ENCODE measurements at regions not wholly inside any gene's neighbourhood (a gene's known extent, or its start where the extent isn't known, plus 50 kb on each side); places are given as distances from the start of the nearest gene placed in this dataset.

DNA sequence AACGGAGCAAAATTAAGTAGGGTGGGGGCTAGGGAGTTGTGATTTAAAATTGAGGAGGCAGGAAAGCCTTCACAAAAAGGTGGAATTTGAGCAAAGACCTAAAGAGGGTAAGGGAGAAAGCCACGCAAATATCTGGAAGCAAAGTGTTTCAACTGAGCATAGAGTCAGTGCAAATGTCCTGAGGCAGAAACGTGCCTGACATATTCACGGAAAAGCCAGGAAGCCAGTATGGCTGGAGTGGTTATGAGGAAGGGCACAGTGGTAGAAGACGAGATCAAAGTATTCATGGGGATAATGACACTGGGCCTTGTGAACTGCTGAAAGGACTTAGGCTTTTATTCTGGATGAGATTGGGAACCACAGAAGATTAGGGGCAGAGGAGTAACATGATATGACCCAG, 268.4 kb downstream of the MAN2A1 start:
- CTCF ChIA-PET, result no interaction called here
- TF ChIP-seq, protein P1, sequence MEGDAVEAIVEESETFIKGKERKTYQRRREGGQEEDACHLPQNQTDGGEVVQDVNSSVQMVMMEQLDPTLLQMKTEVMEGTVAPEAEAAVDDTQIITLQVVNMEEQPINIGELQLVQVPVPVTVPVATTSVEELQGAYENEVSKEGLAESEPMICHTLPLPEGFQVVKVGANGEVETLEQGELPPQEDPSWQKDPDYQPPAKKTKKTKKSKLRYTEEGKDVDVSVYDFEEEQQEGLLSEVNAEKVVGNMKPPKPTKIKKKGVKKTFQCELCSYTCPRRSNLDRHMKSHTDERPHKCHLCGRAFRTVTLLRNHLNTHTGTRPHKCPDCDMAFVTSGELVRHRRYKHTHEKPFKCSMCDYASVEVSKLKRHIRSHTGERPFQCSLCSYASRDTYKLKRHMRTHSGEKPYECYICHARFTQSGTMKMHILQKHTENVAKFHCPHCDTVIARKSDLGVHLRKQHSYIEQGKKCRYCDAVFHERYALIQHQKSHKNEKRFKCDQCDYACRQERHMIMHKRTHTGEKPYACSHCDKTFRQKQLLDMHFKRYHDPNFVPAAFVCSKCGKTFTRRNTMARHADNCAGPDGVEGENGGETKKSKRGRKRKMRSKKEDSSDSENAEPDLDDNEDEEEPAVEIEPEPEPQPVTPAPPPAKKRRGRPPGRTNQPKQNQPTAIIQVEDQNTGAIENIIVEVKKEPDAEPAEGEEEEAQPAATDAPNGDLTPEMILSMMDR (IDR thresholded peaks at IDR 0.05; ENCODE audit: insufficient read depth, low read depth, low read length), result no peak
- no peaks in the 10 kb centered on the region for H3K36me3 ChIP-seq (ENCODE audit: control insufficient read depth, insufficient read depth, low read length)
- DNase-seq (ENCODE audit: low read depth), result no peak
- no peak overlapping the region for H3K4me3 ChIP-seq (ENCODE audit: low read depth, low read length)
- no peaks in the 10 kb centered on the region; the same call in 1 of the 2 replicates for H3K27me3 ChIP-seq (ENCODE audit: control insufficient read depth, insufficient read depth, low read length)
- POLR2A ChIA-PET, result no interaction called here

DNA sequence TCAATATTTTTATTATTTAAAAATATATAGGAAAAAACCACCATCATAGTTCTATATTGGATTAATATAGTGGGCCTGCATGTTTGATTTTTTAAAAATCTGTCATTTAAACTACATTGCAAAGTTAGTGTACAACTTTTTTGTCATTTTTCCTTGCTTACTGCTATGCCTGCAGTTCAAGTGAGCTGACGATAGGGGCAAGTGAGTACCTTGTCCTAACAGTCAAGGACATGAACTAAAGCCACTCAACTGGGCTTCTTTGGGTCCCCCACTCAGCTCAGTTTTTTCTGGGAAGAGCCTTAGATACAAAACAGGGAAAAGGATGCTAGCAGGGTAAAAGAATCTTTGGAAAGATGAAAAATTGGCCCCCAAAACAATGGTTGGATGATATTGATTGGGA, 269.9 kb downstream of the MAN2A1 start:
- ChIA-PET CTCF (no interaction called here), POLR2A (no interaction called here)
- Histone ChIP-seq H3K4me3 (ENCODE audit: low read depth, low read length) (no peak overlapping the region), H3K36me3 (ENCODE audit: control insufficient read depth, insufficient read depth, low read length) (no peaks in the 10 kb centered on the region), H3K27me3 (ENCODE audit: control insufficient read depth, insufficient read depth, low read length) (no peaks in the 10 kb centered on the region; the same call in 1 of the 2 replicates)
- DNase-seq (ENCODE audit: low read depth), result no peak
- TF ChIP-seq, protein P1 (IDR thresholded peaks at IDR 0.05; ENCODE audit: insufficient read depth, low read depth, low read length), result peak; percentile 32

DNA sequence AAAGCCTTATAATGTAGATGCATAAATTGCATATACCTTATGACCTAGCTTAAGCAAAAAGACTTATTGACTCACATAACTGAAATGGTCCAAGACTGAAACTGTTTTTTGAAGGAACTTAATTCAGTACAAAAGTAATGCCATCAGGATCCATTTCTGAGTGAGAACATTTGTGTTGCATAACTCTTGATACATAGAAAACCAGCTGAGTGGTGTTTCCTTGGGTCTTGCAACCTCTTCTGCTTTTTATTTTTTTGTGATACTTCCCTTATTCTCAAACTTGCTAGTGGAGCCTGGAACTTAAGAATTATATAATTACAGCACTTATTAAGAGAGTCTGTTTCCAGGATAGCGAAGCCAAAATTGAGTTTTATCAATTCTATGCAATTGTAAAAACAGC, 272.0 kb downstream of the MAN2A1 start:
- TF ChIP-seq, protein P1 (IDR thresholded peaks at IDR 0.05; ENCODE audit: insufficient read depth, low read depth, low read length), result no peak
- CTCF ChIA-PET, result no interaction called here
- POLR2A ChIA-PET, result no interaction called here
- H3K36me3 ChIP-seq (ENCODE audit: control insufficient read depth, insufficient read depth, low read length), result no peaks in the 10 kb centered on the region
- DNase-seq (ENCODE audit: low read depth), result no peak
- H3K27me3 ChIP-seq (ENCODE audit: control insufficient read depth, insufficient read depth, low read length), result no peaks in the 10 kb centered on the region; the same call in 1 of the 2 replicates
- no peak overlapping the region for H3K4me3 ChIP-seq (ENCODE audit: low read depth, low read length)

DNA sequence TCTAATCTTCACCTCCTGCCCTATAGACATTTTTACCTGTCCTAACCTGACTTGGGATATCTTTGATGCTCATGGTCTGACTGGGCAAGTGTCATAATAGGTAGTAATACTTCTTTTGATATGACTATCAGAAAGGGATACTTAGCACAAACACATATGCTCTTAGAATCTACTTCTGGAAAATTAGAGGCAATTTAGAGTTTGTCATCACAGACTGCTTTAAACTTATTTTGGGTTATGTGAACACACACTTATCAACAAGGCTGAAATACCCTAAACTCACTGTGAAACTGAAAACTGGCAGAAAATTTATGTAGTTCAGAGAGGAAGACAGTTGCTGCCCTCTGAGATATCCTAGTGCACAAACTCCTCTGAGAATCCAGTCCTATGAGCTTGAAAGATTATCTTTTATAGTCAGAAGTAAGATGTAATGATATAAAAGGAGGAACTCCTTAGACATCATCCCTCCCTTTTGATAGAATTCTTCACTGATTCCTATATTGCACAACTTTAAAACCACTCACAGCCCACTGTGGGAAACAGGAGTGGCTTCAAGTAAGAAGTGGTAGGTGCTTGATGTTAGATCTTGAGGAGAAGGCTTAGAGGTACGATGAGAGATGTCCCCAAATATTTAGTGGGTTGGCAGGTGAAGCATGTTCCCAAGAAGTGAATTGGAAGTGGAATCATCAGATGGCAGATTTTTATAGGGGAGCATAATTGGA, 273.3 kb downstream of the MAN2A1 start:
- no peaks in the 10 kb centered on the region for H3K36me3 ChIP-seq (ENCODE audit: control insufficient read depth, insufficient read depth, low read length)
- TF ChIP-seq, protein P1 (IDR thresholded peaks at IDR 0.05; ENCODE audit: insufficient read depth, low read depth, low read length), result no peak
- CTCF ChIA-PET, result no interaction called here
- H3K4me3 ChIP-seq (ENCODE audit: low read depth, low read length), result no peak overlapping the region
- no peak for DNase-seq (ENCODE audit: low read depth)
- H3K27me3 ChIP-seq (ENCODE audit: control insufficient read depth, insufficient read depth, low read length), result no peaks in the 10 kb centered on the region; the same call in 1 of the 2 replicates
- POLR2A ChIA-PET, result no interaction called here

DNA sequence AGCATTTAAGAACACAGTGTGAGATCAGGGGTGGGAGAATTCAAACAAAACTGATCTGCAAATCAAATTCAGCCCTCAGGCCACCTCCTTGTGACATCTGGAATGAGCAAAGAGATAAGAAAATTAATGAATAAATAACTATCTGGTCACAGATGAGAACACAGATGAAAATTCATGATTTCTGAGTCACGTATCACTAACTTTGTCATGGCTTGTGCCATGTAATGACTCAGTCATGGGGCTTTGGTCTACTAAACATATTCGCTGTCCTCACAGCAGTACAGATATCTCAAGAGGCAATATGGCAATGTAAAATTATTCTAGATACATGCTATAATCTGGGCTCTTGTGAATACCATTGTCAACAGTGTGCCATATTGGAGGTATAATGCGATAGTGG, 274.4 kb downstream of the MAN2A1 start:
- DNase-seq (ENCODE audit: low read depth), result no peak
- no peaks in the 10 kb centered on the region; the same call in 1 of the 2 replicates for H3K27me3 ChIP-seq (ENCODE audit: control insufficient read depth, insufficient read depth, low read length)
- ChIA-PET CTCF (no interaction called here), POLR2A (no interaction called here)
- no peaks in the 10 kb centered on the region for H3K36me3 ChIP-seq (ENCODE audit: control insufficient read depth, insufficient read depth, low read length)
- H3K4me3 ChIP-seq (ENCODE audit: low read depth, low read length), result no peak overlapping the region
- TF ChIP-seq, protein P1 (IDR thresholded peaks at IDR 0.05; ENCODE audit: insufficient read depth, low read depth, low read length), result no peak
